ENCODE measurements at regions not wholly inside any gene's neighbourhood (a gene's known extent, or its start where the extent isn't known, plus 50 kb on each side); places are given as distances from the start of the nearest gene placed in this dataset.

DNA sequence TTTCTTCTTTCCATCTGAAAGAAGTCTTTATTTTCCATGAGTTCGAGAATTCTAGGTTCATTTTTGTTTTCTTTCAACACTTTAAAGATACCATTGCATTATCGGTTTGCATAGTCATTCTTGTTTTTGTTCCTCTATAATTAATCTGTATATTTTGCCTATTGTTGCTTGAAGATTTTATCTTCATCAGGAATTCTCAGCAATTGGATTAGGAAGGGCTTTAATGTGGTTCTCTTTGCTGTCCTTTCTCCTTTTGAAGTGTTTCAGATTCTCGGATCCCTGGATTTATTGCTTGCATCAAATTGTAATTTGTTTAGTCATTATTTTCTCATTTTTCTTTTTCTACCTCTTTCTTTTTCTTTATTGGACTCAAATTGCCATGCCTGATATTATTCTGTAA lies 609.8 kb downstream of the TLR4 start:
- no peak overlapping the region for H3K27ac Mint-ChIP-seq
- TF ChIP-seq, protein P1, sequence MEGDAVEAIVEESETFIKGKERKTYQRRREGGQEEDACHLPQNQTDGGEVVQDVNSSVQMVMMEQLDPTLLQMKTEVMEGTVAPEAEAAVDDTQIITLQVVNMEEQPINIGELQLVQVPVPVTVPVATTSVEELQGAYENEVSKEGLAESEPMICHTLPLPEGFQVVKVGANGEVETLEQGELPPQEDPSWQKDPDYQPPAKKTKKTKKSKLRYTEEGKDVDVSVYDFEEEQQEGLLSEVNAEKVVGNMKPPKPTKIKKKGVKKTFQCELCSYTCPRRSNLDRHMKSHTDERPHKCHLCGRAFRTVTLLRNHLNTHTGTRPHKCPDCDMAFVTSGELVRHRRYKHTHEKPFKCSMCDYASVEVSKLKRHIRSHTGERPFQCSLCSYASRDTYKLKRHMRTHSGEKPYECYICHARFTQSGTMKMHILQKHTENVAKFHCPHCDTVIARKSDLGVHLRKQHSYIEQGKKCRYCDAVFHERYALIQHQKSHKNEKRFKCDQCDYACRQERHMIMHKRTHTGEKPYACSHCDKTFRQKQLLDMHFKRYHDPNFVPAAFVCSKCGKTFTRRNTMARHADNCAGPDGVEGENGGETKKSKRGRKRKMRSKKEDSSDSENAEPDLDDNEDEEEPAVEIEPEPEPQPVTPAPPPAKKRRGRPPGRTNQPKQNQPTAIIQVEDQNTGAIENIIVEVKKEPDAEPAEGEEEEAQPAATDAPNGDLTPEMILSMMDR (conservative IDR thresholded peaks at IDR 0.05), result no peak

More for the DNA sequence above, 609.8 kb downstream of the TLR4 start:
- no peak overlapping the region for H2AFZ ChIP-seq (ENCODE audit: low read length)
- no peaks in the 10 kb centered on the region for H3K9me3 ChIP-seq (ENCODE audit: control insufficient read depth, low read depth, low read length)
- no peak for DNase-seq
- no CpG with 5 or more reads among the region's 3 CpGs for WGBS (ENCODE audit: extremely low coverage, insufficient read length, low lambda C conversion rate)
- H3K56ac ChIP-seq (ENCODE audit: insufficient read length, low read depth, low read length), result no peak overlapping the region
- Mint-ChIP-seq H3K27me3 (ENCODE audit: low read depth) (no peaks in the 10 kb centered on the region), H3K36me3 (ENCODE audit: insufficient read depth in 1 of 3, low read depth in 3 of 3) (no peaks in the 10 kb centered on the region), H3K4me1 (no peaks in the 10 kb centered on the region), H3K4me3 (no peak overlapping the region), H3K9me3 (no peaks in the 10 kb centered on the region)
- no peak overlapping the region for H4K5ac ChIP-seq (ENCODE audit: insufficient read length, low read depth, low read length)
- no peak overlapping the region for H4K8ac ChIP-seq (replicated peaks; ENCODE audit: insufficient read length, low read depth, low read length)
- no peak overlapping the region for H2AK5ac ChIP-seq (ENCODE audit: insufficient read length, low read length)
- H3K79me2 ChIP-seq (ENCODE audit: insufficient read depth, low read length), result no peaks in the 10 kb centered on the region
- H2BK120ac ChIP-seq (ENCODE audit: low read depth, low read length, poor library complexity, severe bottlenecking), result no peak overlapping the region
- no peak overlapping the region for H2BK12ac ChIP-seq (ENCODE audit: insufficient read length, low read depth, low read length)
- H3K27me3 ChIP-seq (ENCODE audit: insufficient read depth, low read length), result no peaks in the 10 kb centered on the region
- no peak overlapping the region for H3K27ac ChIP-seq (ENCODE audit: insufficient read length, low read depth, low read length)
- no peaks in the 10 kb centered on the region for H3K79me1 ChIP-seq (ENCODE audit: insufficient read depth, low read depth, low read length, poor library complexity, severe bottlenecking)
- no peak overlapping the region for H3K4me2 ChIP-seq (ENCODE audit: insufficient read depth, insufficient read length, low read length)
- H3K23me2 ChIP-seq (ENCODE audit: insufficient read length, low read depth, low read length, poor library complexity, severe bottlenecking), result no peaks in the 10 kb centered on the region
- H3K23ac ChIP-seq (ENCODE audit: insufficient read length, low read depth, low read length), result no peak overlapping the region
- no peak overlapping the region for H3T11ph ChIP-seq (ENCODE audit: low read length)
- H3K9ac ChIP-seq (ENCODE audit: extremely low read depth, insufficient read length, low read length), result no peak overlapping the region
- H2BK15ac ChIP-seq (ENCODE audit: low read depth, low read length), result no peak overlapping the region
- no peak overlapping the region for H3K4ac ChIP-seq (ENCODE audit: low read depth, low read length)
- H3K4me1 ChIP-seq (ENCODE audit: insufficient read depth, low read length), result no peaks in the 10 kb centered on the region
- H2BK5ac ChIP-seq (ENCODE audit: insufficient read length, low read length), result no peak overlapping the region
- no peak overlapping the region for H3K14ac ChIP-seq (ENCODE audit: insufficient read depth, low read length)
- H3K18ac ChIP-seq (ENCODE audit: insufficient read length, low read depth, low read length), result no peak overlapping the region
- H4K91ac ChIP-seq (ENCODE audit: insufficient read length, low read depth, low read length), result no peak overlapping the region
- no peaks in the 10 kb centered on the region for H4K20me1 ChIP-seq (ENCODE audit: control insufficient read depth, insufficient read depth, insufficient read length)
- H2BK20ac ChIP-seq (ENCODE audit: low read depth, low read length, poor library complexity, severe bottlenecking), result no peak overlapping the region

All from H9 (cell line).